Mammary epithelial cell (primary cell): ENCODE measurements at regions not wholly inside any gene's neighbourhood (a gene's known extent, or its start where the extent isn't known, plus 50 kb on each side); places are given as distances from the start of the nearest gene placed in this dataset.

Source experiments
- EZH2 ChIP-seq: IDR thresholded peaks from 2 replicates; pipeline ENCODE4 v1.6.1; 2012; ENCODE audit warnings: low read length, inconsistent platforms, borderline replicate concordance
- TF ChIP-seq, protein P1 (sequence below), 2 donors: IDR thresholded peaks in 1 of 2; conservative IDR thresholded peaks in 1 of 2; 2 replicates each; pipeline ENCODE4 v1.5.1; 2011 to 2012; ENCODE audit warnings: inconsistent platforms in 2 of 2, low read length in 2 of 2, mild to moderate bottlenecking in 2 of 2, control low read depth in 1 of 2, low read depth in 1 of 2; ENCODE audit not compliant: insufficient read depth in 1 of 2; ENCODE audit errors: extremely low read depth in 1 of 2

- TF ChIP-seq, protein P1, sequence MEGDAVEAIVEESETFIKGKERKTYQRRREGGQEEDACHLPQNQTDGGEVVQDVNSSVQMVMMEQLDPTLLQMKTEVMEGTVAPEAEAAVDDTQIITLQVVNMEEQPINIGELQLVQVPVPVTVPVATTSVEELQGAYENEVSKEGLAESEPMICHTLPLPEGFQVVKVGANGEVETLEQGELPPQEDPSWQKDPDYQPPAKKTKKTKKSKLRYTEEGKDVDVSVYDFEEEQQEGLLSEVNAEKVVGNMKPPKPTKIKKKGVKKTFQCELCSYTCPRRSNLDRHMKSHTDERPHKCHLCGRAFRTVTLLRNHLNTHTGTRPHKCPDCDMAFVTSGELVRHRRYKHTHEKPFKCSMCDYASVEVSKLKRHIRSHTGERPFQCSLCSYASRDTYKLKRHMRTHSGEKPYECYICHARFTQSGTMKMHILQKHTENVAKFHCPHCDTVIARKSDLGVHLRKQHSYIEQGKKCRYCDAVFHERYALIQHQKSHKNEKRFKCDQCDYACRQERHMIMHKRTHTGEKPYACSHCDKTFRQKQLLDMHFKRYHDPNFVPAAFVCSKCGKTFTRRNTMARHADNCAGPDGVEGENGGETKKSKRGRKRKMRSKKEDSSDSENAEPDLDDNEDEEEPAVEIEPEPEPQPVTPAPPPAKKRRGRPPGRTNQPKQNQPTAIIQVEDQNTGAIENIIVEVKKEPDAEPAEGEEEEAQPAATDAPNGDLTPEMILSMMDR (conservative IDR thresholded peaks at IDR 0.05 in 1 of 2, IDR thresholded peaks at IDR 0.05 in 1 of 2; ENCODE audit: extremely low read depth in 1 of 2, insufficient read depth in 1 of 2, low read depth in 1 of 2, low read length in 2 of 2): no peak
- TF ChIP-seq EZH2: no peak
Measured at GRCh38 chr13:99656844-99657381, 155.6 kb downstream of the TM9SF2 start.
